GM19372 (cell line): ENCODE measurements at regions not wholly inside any gene's neighbourhood (a gene's known extent, or its start where the extent isn't known, plus 50 kb on each side); places are given as distances from the start of the nearest gene placed in this dataset.

Experiments used
- ATAC-seq: cut with Tn5 transposase; IDR thresholded peaks from one replicate; pipeline ENCODE4 v1.9.1; 2021; ENCODE audit warnings: mild to moderate bottlenecking, low read depth, moderate library complexity; ENCODE audit not compliant: unreplicated experiment

DNA sequence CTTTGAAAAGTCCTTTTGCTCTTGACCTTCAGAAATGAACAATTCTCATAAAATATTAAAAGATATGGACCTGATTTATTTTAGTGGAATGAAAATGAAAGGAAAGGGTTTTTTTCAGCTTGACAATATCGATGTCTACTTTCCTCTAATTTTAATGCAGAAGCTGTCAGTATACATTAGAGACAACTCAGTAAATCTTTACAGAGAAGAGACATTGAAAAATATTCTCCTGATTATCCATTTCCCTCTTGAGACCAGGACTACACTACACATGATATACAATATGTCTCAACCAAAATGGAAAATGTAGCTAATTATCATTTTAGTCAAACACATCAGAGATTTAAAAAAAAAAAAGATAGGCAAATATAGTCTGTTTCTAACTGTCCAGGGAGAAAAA lies 288.5 kb upstream of the NUDT12 start:
- no peak for ATAC-seq

DNA sequence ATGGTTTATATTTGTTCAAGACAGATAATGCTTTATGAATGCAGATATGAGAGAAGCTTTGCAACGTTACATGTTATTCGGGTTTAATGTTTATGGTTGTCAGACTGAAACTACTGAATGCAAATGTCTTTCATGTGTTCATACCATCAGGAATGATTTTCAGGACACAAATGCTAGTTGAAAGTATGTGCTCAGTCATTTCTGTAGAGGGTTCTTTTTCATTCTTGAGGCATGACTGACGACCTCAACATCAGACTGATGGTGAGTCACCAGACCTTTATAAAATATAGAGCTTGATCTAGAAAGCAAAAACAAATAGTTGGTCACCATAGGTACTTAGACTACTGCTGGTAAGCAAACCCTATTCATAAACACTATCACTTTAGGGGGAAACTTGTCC lies 287.3 kb upstream of the NUDT12 start:
- no peak for ATAC-seq

DNA sequence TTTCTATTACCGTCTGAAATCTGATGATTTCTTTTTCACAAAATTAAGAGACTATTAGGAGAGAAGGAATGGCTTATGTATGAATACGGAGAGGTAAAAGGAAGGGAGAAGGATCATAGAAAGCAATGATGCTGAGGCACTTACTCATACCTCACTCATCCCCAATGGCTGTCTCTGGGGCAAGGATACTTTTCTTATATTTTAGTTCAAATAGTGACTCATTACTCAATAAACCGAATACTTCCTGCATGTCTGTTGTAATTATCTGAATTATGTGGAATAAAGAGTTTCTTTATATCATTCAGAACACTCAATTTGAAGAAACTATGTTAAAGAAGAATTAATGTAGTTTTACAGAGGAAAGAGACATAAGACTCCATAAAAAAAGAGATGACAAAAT lies 284.5 kb upstream of the NUDT12 start:
- ATAC-seq = no peak

DNA sequence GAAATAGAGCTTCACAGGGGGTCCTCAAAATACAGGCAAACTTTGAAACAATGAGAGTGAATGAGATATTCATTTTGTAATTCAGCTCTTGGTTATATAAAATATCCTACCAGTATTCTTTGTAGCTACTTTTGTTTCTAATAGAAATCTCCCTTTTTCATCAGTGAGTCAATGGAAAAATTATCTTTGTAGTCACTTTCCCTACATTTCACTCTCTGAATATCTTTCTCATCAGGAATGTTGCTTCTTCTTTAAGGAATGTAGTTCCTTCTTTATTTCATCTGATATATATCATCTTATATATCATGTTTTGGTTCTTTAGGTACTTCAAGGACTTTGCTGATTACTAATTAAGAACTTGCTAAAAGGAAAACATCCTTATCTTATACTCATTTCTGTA lies 280.3 kb upstream of the NUDT12 start:
- ATAC-seq = no peak

DNA sequence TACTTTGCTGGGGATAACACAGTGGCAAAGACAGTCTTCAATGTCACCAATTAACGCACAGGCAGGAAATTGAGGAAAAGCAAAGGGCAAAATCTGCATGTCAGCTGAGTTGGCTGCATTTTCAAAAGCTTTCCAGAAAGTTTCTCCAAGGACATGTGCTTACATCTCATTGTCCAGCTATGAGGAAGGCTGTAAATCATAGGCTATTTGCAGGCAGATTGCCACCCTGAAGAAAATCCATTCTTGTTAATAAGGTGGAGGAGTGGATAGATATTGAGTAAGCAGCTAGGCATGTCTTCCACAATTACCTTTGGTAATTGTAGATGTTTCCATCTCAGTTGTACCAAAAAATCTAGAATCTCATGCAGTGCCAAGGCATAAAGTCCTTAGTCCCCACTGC lies 278.0 kb upstream of the NUDT12 start:
- ATAC-seq = no peak

DNA sequence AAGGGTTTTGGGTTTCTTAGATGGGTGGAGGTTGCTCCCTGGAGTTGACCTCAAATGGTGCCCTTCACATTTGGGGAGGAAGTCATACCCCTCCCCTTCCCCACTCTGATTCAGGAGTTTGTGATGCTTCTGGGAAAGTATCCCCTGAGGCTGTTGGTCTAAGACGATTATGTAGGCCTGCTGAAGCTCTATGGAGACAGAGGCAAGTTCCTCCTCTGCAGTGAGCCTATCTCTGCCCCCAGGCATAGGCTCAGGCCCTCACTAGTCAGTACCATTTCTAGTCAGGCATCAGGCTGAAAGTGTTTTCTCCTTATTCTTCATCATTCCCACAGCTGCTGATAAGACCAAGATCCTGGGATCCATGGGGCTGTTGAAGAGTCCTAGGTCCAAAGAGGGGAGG lies 271.6 kb upstream of the NUDT12 start:
- no peak for ATAC-seq

DNA sequence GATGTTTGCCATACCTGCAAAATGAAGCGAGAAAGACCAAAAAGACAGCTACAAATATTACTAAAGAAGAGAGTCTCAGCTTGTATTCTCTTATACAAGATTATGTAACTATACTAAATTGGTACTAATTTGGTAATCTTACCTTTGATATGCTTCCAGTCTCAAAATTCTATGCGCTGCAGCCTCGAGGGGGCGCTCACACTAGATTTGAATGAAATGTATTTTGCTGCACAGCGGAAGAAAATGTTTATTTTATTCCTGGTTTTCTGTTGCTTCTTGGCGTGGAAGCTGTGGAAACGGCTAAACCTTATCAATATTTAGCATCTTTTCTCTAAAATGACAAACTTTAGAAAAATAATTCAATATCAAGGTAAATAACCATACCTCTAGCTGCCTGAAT lies 267.0 kb upstream of the NUDT12 start:
- ATAC-seq = no peak

DNA sequence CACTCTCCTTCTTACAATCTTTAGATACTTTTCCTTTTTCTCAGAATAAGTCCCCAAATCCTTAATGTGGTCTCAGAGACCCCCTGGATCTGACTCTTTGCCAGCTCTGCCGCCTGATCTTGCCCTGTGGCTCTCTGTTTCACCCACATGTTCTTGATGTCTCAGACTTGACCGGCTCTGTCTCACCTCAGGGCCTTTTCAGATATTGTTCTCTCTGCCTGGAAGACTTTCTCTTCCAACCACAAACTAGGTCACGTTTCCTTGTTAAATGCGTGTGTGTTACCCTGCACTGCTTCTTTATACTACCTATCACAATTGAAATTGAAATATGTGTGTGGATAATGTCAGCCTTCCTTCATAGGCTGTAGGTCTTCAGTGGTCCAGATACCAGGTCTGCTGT lies 265.4 kb upstream of the NUDT12 start:
- ATAC-seq = no peak

DNA sequence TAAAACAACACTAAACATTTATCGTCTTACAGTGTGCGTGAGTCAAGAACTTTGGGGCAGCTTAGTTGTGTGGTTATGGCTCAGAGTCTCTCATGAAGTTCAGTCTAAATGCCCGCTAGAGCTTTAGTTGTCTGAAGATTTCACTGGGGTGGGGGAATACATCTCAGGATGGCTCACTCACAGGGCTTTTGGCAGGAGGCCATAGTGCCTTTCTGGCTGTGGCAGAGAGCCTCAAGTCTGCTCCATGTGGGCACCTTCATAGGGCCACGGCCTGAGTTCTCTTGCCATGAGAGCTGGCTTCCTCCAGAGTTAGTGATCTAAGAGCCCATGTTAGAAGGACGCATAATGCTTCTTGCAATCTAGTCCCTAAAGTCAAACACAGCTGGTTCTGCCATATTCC lies 258.8 kb upstream of the NUDT12 start:
- no peak for ATAC-seq

DNA sequence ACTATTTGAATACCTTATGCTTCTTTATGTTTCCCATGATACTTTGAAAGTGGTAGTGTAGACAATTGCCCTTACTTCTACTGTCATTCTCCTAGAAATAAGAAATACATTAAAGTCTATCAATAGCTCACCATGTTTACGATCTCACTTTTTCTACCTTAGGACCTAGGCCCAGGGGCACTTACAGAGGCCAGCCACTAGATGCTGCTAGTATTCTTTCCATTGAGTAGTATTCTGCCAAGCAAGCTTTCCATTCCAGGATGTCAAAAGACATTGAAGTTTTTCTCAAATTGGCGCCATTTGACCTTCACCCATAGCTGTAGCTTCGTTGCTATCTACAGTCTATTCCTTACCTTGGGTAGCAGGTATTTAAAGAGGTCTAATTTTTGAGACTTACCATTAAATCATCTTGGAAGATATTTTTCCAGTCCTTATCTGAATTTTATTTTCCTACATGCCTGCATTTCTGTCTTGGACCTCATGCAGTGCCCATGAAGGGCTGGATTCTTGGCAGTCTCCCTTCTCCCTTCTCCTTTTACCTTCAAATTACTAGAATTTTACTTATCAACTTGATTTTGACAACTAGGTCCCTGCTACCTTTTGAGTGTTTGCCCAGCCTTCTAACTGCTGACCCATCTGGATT lies 246.0 kb upstream of the NUDT12 start:
- ATAC-seq = peak; percentile 72

DNA sequence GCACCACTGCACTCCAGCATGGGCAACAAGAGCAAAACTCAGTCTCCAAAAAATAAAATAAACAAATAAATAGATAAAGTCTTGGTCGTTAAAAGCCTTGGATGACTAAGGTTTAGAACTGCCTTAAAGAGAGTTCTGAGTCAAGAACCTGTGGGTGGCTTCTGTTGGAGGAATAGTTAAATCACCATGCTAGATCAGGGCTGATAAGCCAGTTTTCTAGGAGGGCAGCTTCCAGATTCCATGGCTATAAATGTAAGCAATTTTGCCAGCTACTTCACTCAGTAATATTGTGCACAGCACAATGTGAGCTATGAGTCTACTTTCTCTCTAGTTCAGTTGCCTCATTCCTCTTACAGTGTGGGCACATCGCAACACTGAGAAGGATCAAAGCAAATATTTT lies 242.1 kb upstream of the NUDT12 start:
- ATAC-seq = no peak

DNA sequence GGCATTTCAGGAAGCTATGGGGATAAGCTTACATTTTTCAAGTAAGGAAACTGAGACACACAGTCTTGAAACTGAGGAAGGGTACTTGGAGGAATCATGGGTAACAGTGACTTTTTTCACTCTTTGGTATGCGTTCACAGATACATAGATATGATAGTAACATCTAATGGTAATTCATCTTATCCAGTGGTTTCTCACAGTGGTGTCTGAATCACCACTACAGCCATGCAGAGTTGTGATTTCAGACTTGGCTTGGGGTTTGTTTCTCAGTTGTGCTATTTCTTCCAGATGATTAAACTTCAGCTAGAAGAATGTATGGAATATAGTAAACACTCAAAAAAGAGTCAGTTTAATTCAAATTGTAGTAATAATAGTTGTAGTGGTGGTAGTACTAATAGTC lies 239.1 kb upstream of the NUDT12 start:
- ATAC-seq = no peak

DNA sequence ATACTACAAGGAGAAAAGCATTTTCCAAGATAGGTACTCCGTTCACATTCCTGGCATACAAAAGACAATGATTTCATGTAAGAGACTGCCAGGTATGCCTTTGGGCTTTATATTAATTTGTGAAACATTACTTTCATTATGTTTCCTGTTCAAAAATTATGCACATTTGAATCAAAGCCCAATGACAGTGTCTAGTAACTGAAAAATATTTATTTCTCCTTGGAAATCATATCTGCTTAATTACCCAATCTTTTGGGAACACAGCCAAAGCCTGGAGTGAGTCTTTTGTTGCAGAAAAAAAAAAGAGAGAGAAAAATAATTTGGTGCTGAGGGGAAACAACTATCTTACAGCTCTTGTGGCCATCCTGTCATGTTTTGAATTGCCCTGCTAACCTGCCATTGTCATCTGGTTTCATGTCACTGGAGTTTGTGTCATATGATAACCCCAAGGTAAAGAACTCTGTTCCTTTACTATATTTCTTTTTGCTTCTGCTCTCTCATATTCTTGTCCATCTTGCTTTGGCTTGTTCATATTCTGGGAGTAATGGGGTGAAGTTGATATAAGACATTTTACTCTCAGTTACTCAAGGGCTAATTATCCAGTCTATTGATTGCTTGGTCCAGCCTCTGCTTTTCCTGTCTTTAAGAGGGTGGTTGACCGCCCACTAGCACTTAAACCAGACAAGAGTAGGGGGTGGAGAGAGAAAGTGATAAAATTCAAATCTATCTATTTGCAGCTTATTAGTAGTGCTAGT lies 238.3 kb upstream of the NUDT12 start:
- no peak for ATAC-seq

DNA sequence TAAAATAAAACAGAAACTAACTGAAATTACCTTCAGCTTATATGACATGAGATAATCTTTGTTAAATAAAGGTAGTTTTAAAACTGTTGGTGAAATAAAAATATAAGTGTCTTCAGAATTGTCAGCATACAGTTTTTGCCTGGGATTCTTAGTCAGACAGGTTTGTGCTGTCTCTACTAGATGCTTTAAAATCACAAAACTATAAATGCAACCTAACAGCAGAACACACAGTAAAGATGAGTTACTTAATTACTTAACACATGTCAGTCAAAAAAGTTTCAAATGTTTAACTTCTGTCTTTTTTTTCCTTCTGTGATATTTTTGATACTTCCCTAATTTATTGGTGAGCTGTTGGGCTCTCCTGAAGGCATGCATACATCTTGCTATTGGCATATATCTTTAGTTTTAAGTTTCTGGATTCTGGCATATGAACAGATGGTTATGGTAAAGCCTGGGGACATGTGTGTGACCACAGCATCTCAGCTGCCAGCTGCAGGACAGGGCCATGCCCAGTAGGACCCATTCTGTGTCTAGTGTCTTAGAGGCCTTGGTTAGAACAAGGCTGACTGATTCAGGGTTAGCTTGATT lies 231.1 kb upstream of the NUDT12 start:
- no peak for ATAC-seq

DNA sequence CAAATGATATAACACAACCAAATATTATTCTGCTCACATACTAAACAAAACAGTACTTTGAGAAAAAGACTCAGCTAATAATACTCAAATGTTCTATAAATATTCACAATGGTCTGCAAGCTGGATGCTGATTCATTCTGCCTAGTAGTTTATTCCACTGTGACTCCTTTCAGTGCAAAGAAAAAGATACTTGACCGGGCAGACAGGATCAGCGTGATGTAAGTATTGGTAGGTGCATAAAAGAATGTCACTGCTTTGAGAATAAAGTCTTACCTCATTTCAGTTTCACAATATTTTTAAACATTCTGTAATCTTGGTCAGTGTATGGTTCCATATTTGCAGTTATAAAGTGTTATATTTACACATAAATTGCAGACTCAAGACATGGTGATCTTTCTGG lies 223.0 kb upstream of the NUDT12 start:
- no peak for ATAC-seq

DNA sequence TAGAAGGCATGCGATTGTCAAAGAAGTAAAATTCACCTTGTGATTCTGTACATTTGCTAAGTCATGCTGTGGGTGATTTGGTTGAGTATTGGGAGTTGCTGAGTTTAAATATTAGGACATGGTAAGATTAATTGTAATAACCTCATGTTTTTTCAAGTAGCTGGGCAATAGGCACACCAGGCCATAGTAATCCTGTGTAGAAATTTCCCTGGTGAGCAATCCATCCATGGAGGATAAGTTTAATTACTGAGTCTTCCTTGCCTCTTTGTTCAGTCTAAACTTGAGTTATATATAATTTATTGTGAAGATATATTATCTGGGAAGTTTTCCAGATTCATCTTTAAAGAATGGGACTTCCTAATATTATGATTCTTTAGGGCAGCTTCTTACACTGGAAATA lies 221.1 kb upstream of the NUDT12 start:
- ATAC-seq = no peak

DNA sequence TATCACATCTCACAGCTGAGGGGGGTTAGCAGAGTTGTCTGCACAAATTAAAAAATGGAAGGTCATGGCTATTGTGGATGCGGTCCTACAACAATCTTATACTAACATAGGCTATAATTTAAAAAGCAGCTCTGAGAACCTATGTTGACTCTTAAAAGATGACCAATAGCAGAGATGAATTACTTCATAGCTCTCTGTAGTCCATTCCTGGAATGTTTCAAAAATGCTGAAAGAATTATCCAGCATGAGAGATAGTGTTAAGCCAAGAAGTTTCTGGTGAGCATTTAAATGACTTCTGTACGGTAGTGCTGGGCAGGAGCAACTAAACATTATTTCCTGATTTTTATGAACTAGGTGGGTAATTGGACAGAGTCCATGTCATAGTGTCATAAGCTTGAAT lies 218.2 kb upstream of the NUDT12 start:
- ATAC-seq = no peak

DNA sequence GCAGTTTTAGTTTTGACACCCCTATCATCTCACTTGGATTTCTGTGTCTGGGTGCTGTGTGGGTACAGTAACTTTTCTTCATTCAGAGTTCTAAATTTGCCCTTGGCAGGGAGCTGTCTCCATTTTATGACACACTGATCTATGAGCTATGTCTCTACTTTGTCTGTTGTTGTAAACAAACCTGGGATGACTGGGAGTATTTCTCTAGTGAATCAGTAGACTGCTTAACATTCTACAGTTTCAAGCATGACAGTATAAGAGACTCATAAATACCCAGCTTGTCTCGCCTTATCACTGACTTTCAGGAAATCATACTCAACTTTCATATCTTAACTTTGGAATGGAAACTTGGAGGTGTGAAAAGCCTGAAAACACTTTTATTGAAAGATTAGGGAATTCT lies 212.1 kb upstream of the NUDT12 start:
- ATAC-seq = no peak

DNA sequence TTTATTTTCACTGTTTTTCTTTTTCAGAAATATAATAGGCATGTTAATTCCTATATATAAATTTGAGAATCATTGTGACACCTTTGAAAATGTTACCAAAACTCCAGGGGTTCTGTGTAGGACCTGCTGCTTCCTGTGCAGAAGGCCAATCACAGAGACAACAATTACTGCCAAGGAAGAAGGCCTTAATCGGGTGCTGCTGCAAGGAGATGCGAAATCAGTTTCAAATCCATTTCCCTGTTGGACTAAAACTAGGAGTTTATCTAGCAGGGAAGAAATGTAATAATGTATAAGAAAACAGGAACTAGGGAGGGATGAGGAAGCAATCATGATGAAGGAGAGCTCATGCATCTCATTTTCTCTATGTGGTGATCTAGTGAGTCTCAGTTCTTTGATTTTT lies 209.7 kb upstream of the NUDT12 start:
- no peak for ATAC-seq

DNA sequence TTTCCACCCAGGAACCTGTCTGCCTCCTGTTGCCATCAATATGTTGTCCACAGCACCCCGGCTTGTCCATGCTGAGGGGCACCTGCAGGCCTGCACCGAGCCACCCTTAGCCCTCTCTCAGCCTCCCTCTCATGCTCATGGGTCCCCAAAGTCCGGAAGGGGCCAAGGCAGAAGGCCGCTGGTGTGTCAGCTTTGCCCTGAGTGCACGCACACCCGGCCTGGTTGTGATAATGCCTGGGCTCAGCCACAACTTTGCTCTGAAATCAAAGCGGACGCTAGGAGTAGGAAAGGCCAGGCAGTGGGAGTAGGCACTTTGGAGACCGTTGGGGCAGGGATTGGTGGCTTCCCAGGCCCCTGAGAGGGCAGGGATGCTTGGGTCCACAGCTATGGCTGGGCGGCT lies 201.8 kb upstream of the NUDT12 start:
- ATAC-seq = no peak

DNA sequence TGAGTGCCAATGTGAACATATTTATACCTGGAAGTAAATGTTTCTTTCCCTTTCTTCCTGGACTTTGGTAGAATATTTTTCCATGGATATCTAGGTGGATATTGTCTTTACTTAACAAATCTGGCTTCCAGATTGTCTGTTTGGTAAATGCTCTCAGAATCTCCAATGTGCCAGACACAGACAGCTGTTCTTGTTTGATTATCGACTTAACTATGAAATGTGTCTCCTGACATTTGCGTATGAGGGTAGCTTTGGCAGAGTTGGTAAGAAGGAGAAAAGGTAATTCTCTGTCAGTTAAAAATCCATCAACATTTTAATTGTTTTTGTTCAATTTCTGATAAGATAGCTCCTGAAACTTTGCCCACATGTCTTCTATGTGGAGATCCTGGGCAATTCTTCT lies 196.4 kb upstream of the NUDT12 start:
- ATAC-seq = no peak

DNA sequence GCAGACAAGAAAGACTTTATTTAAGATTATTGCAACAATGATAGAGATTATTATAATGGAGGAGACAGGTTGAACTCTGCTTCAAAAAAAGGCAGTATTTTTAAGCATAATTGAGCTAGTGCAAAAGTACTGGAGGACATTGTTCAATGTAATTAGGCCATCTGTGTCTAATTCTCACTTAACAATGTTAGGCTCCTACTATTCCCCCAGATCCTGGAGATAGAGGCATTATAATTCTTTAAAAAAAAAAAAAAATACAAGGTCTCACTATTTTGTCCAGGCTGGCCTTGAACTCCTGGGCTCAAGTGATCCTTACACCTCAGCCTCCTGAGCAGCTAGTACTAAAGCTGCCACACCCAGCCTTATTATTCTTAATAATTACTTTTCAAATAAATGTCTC lies 193.4 kb upstream of the NUDT12 start:
- no peak for ATAC-seq
